T-helper 2 cell treated with Interferon-gamma antibody and Interleukin-4, amounts not matched to agents 5 μg/mL and 100 μg/mL, for 36 hours (primary cell): ENCODE measurements at regions not wholly inside any gene's neighbourhood (a gene's known extent, or its start where the extent isn't known, plus 50 kb on each side); places are given as distances from the start of the nearest gene placed in this dataset.

Source experiments
- DNase-seq: peaks from one replicate; pipeline ENCODE4 v3.0.0; 2021; ENCODE audit warnings: low spot score
- H3K27ac Mint-ChIP-seq: one replicate; pipeline ENCODE4 v1.8.0; 2021; ENCODE audit warnings: mild to moderate bottlenecking, mixed read lengths
- H3K27me3 Mint-ChIP-seq: one replicate; pipeline ENCODE4 v1.8.0; 2021; ENCODE audit warnings: low read depth, mixed read lengths
- H3K36me3 Mint-ChIP-seq: one replicate; pipeline ENCODE4 v1.8.0; 2021; ENCODE audit warnings: low read depth, mixed read lengths
- H3K4me1 Mint-ChIP-seq: one replicate; pipeline ENCODE4 v1.8.0; 2021; ENCODE audit warnings: low read depth, mixed read lengths
- H3K4me3 Mint-ChIP-seq: one replicate; pipeline ENCODE4 v1.8.0; 2022; ENCODE audit warnings: mild to moderate bottlenecking, moderate library complexity, mixed read lengths
- H3K9me3 Mint-ChIP-seq: one replicate; pipeline ENCODE4 v1.8.0; 2021; ENCODE audit warnings: mixed read lengths

GRCh38 chrX:39984191-39984956, 113.4 kb downstream of the BCOR start:
- no peak overlapping the region for H3K27ac Mint-ChIP-seq
- no peaks in the 10 kb centered on the region for H3K27me3 Mint-ChIP-seq
- no peak overlapping the region for H3K4me3 Mint-ChIP-seq
- no peaks in the 10 kb centered on the region for H3K4me1 Mint-ChIP-seq
- no peak for DNase-seq
- H3K9me3 Mint-ChIP-seq, result no peaks in the 10 kb centered on the region
- no peaks in the 10 kb centered on the region for H3K36me3 Mint-ChIP-seq

- H3K9me3 Mint-ChIP-seq, result no peaks in the 10 kb centered on the region
- no peak for DNase-seq
- H3K27ac Mint-ChIP-seq, result no peak overlapping the region
- H3K4me1 Mint-ChIP-seq, result no peaks in the 10 kb centered on the region
- no peaks in the 10 kb centered on the region for H3K36me3 Mint-ChIP-seq
- no peak overlapping the region for H3K4me3 Mint-ChIP-seq
- no peaks in the 10 kb centered on the region for H3K27me3 Mint-ChIP-seq
Measured at GRCh38 chrX:39985071-39985470, 112.7 kb downstream of the BCOR start.

DNA sequence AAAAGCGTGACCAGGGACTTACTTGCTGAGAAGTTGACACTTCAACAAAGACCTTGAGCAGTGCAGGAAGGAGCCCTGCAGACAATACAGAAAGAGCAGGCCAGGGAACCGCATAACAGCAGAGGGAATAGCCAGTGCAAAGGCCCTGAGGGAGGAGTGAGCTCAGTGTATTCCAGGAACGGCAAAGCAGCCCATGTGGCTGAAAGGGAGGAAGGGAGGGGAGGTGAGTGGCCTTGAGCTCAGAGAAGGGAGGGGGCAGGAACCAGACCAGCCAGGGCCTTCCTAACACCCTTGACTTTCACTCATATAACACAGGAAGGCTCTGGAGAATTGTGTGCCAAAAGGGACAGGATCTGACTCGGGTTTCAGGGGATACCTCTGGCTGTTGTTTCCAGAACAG, 112.2 kb downstream of the BCOR start:
- no peak overlapping the region for H3K4me3 Mint-ChIP-seq
- H3K36me3 Mint-ChIP-seq, result no peaks in the 10 kb centered on the region
- no peak overlapping the region for H3K27ac Mint-ChIP-seq
- no peaks in the 10 kb centered on the region for H3K9me3 Mint-ChIP-seq
- no peaks in the 10 kb centered on the region for H3K4me1 Mint-ChIP-seq
- H3K27me3 Mint-ChIP-seq, result no peaks in the 10 kb centered on the region
- DNase-seq, result no peak

GRCh38 chrX:39988496-39988895, 109.3 kb downstream of the BCOR start:
- H3K36me3 Mint-ChIP-seq, result no peaks in the 10 kb centered on the region
- no peaks in the 10 kb centered on the region for H3K9me3 Mint-ChIP-seq
- no peaks in the 10 kb centered on the region for H3K27me3 Mint-ChIP-seq
- H3K27ac Mint-ChIP-seq, result no peak overlapping the region
- H3K4me1 Mint-ChIP-seq, result peaks cover 2% of the 10 kb centered on the region
- no peak for DNase-seq
- H3K4me3 Mint-ChIP-seq, result no peak overlapping the region

DNA sequence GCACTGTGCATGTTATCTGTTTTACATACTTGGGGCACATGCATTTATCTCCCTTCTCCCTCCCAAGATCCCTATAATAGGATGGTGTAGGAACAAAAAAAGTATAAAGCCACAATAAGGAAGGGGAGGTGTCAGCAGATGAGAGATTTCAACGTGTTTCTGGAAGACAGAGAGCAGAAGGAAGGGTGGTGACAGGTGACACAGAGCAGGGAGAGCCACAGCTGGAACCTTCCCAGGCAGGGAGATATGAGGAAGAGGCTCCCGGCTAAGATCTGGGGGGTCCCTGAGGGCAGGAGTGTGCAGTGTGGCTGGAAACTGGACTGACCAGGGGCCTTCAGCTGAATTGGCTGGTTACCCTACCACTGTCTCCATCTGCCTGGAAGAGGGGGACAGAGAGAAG, 107.4 kb downstream of the BCOR start:
- DNase-seq, result no peak
- Mint-ChIP-seq H3K36me3 (no peaks in the 10 kb centered on the region), H3K9me3 (no peaks in the 10 kb centered on the region), H3K27ac (no peak overlapping the region), H3K4me1 (peaks cover 2% of the 10 kb centered on the region), H3K4me3 (no peak overlapping the region), H3K27me3 (no peaks in the 10 kb centered on the region)

- Mint-ChIP-seq H3K4me1 (peaks cover 2% of the 10 kb centered on the region), H3K4me3 (no peak overlapping the region), H3K36me3 (no peaks in the 10 kb centered on the region), H3K27me3 (no peaks in the 10 kb centered on the region), H3K9me3 (no peaks in the 10 kb centered on the region), H3K27ac (no peak overlapping the region)
- no peak for DNase-seq
Measured at GRCh38 chrX:39992300-39992699, 105.5 kb downstream of the BCOR start.

DNA sequence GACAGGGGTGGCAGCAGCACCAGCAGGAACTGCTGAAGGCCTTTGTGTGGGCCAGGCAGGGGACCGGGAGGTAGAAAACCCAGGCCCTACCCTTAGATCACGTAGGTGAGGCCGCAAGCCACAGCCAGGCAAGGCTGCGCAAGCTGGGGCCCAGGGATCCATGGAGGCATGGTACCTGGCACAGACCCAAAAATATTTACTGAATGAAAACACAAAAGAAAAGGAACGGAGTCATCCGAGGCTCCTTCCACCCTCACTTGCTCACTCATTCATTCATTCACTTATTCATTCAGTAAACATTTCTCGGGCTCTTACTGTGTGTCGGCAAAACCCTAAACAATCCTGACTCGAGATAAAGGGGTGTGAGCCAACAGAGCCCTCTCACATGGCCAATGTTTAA, 102.3 kb downstream of the BCOR start:
- peaks cover 4% of the 10 kb centered on the region for H3K4me1 Mint-ChIP-seq
- DNase-seq, result no peak
- no peaks in the 10 kb centered on the region for H3K36me3 Mint-ChIP-seq
- no peak overlapping the region for H3K27ac Mint-ChIP-seq
- no peak overlapping the region for H3K4me3 Mint-ChIP-seq
- H3K27me3 Mint-ChIP-seq, result no peaks in the 10 kb centered on the region
- no peaks in the 10 kb centered on the region for H3K9me3 Mint-ChIP-seq

GRCh38 chrX:39996536-39996935, 101.2 kb downstream of the BCOR start:
- Mint-ChIP-seq H3K27me3 (no peaks in the 10 kb centered on the region), H3K4me1 (peaks cover 2% of the 10 kb centered on the region), H3K9me3 (no peaks in the 10 kb centered on the region), H3K27ac (no peak overlapping the region), H3K4me3 (no peak overlapping the region), H3K36me3 (no peaks in the 10 kb centered on the region)
- DNase-seq, result no peak

DNA sequence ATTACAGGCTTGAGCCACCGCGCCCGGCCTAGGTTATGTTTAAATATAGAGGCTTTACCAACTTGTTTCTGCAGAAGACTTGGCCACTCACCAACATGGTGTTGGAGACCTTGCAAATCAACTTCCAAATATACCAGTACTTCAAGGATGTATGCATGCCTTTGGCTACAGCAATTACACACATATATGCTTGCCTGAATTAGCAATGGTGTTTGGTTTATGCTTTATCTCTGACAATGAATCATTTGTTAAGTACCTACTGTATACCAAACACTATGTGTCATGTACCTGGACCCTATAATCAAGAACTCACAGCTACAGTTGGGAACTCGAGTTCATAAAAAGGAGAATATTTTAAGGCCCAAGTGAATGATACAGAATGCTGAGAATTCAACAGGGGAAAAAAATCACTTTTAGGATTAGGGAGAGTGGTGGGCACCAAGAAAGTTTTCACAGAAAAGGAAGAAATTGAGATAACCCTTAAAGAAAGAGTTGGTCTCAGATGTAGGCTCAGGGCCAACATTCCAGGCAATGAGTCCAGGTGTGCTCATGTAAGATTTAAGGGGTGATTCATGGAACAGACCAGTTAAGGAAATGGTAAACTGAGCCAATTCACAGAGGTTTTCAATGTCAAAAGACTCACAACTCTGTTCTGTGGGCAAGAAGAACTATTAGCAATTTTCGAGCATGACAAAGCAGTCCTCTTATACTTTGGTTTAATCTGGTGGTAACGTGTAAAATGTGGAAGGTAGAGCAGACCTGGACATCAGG, 98.9 kb downstream of the BCOR start:
- no peaks in the 10 kb centered on the region for H3K9me3 Mint-ChIP-seq
- H3K27ac Mint-ChIP-seq, result no peak overlapping the region
- no peak for DNase-seq
- no peaks in the 10 kb centered on the region for H3K36me3 Mint-ChIP-seq
- no peaks in the 10 kb centered on the region for H3K27me3 Mint-ChIP-seq
- H3K4me1 Mint-ChIP-seq, result peaks cover 9% of the 10 kb centered on the region
- H3K4me3 Mint-ChIP-seq, result no peak overlapping the region
